Colon (tissue), 2 donors: ENCODE measurements at regions not wholly inside any gene's neighbourhood (a gene's known extent, or its start where the extent isn't known, plus 50 kb on each side); places are given as distances from the start of the nearest gene placed in this dataset.

Experiments used
- FAIRE-seq: peaks from 2 replicates; lab custom pipeline; 2012; peaks lifted over from hg19 to GRCh38; lab: Jason Lieb, UNC
- donor health status: control.
- donor health status: control.

DNA sequence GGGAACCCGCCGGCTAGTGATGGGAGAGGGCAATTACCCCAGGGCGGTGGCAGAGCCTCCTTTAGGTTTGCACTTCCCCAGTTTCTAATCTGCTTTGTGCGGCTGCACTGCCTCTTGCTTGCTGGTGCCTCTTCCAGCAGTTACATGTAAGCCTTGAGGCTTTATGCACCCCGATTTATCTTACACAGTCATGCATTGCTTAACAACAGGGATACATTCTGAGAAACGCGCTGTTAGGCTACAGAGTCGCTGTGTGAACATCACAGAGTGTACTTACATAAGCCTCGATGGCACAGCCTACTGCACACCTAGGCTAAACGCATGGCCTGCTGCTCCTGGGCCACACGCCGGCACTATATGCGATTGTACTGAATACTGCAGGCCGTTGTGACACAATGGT, 155.6 kb upstream of the MKI67 start:
- FAIRE-seq = no peak

- FAIRE-seq = no peak
These were observed 160.0 kb upstream of the MKI67 start for GRCh38 chr10:128286141-128286761.

DNA sequence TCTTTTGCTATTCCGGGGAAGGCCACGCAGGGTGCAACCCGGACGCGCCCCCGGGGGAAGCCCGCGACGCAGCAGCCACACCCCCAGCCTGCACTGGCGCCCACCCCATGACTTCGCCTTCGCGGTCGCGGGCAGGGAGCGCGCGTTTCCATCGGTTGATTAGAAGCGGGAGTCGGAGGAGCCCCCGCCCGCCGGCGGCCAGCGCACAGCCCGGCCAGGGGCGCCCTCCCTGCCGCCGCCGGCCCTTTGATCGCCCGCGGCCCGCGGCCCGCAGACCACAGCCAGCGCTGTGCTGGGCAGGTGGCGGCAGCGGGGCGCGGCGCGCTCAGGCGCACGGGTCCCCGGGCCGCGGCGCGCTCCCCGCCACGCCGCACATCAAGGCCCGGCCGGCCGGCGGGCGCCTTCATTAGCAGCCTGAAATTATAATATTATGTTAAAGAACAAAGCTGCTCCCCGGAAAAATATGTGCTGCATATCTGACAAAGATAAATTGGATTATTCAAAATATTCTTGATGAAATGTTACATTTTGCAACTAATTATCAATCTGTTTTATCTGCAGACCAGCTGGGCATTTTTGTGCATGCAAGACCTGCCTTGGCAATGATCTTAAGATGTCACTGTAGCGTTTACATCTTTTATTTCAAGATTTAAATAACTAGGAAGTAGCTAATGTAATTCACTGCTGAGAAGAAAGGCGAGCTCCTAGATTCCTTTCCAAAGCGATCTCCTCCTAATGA, 160.7 kb upstream of the MKI67 start:
- no peak for FAIRE-seq

GRCh38 chr10:128287921-128288320, 161.7 kb upstream of the MKI67 start:
- no peak for FAIRE-seq

GRCh38 chr10:128289621-128290020, 163.4 kb upstream of the MKI67 start:
- no peak for FAIRE-seq

DNA sequence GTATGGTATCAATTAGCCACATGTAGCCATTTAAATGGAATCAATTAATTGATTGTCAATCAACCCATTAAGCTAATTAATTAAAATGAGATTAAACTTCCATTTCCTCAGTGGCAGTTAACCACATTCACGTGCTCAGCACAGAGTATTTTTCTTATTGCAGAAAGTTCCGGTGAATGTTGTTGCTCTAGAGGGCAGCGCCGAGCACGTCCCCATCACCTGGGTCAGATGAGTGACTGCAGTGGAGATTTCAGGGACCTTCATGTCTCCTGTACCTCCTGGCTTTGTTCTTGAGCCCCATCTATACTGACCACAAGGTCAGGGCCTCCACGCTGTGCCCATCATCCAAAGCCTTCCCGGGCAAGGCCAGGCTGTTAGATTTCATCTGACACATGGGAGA, 168.8 kb upstream of the MKI67 start:
- no peak for FAIRE-seq

DNA sequence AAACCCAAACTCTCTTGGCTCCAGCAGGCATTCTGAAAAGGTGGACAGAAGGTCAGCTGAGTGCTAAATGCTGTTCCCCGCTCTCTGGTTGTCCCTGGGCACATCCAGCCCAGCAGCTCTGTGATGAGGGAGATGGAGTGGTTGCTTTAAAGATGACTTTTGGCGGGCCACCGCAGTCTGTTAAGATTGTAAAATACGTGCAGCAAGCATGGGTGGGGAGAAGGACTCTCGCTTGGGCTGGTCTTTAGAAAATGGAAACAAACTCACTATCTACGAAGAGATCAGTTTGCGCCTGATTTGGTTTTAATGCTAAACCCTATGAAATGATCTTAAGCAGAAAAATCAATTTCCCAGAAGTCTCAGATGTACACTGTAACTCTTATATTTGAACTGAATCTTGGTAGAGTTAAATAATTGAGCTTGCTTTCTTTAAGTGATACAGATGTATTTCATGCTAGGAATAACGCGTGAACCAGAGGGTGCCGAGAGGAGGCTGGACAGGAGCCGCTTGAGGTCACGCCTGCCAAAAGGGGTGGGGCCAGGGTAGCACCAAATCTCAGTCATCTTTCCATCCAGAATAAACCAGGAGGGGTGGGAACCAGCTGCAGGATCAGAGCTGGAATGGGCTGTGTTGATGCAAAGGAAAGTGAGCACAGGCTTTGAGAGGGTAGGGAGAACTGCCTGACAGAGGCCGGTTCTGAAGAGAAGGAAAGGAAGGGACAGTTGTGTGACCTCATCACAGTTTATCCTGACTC, 170.2 kb upstream of the MKI67 start:
- FAIRE-seq = no peak

DNA sequence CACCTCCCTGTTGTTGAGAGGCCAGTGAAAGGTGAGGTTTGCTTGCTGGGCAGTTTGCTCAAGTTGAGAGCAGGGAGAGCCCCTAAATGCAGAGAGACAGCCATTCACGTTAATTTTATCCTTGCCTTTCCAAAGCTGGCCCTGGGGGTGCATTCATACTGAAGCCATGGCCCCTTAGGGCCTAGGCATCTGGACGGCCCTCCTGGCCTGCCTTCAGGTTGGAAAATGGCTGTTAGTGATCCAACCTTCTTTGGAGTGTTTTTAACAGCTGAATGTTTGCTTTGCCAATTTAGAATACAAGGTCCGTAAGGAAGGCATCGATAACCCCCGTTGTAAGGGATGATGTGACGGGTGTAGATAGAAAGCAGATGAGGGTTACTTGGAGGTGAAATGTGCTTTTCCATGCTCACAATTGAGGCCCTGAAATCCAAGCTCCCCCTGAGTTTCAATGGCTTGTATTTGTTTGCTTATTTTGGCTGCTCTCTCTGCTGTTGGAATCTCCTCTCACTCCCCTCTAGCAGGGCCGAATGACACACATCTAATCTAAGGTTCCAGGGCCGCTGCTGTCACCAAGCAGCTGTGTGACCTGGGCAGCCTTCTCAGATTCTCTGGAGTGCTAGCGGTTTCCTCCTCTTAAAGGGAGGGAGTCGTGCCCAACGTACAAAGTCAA, 171.6 kb upstream of the MKI67 start:
- no peak for FAIRE-seq

DNA sequence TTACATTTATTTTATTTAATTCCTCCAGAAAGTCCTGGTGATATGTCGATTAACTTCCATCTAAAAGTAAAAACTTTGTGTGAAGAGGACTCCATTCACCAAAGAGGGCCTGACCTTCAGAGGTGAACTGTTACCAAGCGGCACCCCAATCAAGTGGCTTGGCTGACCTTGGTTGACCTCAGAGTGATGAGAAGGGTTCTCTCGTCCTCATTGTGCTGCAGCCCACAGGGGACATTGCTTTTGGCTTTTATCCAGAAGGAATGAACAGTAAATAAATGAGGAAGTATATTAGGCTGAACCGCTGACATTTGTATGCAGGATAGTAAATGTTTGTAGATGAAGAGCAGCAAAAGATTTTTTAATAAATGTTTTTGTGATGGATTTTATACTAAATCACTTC, 172.4 kb upstream of the MKI67 start:
- FAIRE-seq = no peak

DNA sequence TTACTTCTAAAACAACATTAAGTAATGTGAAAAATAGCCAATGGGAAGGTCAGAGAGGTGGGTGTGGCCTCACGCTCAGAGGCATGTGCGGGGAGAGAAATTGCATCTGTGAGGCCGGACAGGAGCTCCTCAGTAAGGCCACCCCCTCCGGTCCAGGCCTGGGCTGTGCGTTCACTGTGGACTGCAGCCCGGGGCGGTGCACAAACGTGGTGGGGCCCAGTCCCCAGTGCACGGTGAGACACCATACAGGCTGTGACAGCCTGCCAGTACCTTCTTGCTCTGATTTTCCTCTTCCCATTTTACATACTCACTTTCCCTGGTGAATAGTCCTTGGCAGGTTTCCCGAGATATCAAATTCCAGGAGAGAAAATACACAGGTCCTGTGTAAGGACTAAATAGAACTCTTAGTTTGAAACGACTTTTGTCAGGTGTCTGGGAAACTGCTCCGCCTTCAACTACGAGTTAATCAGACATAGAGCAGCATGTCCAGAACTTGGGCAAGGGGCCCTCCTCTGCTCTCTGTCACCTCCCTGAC, 174.1 kb upstream of the MKI67 start:
- no peak for FAIRE-seq

DNA sequence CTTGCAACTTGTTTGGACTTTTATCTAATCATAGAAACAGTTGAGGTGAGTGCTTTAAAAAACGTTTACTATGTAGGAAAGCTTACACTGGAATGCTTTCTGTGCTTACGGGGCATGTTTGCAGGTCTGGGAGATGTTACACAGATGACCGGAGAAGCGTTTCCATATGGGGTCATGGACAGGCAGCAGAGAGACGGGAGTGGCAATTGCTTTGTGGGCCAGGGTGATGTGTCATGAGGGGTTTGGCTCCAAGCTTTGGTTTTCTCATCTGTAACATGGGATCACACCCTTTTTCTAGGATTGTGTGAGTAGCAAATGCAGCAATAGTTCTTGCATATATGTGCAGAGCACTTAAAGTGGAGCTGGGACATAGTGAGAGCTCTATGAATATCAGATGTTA, 174.8 kb upstream of the MKI67 start:
- FAIRE-seq = no peak

GRCh38 chr10:128302808-128303207, 176.6 kb upstream of the MKI67 start:
- FAIRE-seq = no peak

DNA sequence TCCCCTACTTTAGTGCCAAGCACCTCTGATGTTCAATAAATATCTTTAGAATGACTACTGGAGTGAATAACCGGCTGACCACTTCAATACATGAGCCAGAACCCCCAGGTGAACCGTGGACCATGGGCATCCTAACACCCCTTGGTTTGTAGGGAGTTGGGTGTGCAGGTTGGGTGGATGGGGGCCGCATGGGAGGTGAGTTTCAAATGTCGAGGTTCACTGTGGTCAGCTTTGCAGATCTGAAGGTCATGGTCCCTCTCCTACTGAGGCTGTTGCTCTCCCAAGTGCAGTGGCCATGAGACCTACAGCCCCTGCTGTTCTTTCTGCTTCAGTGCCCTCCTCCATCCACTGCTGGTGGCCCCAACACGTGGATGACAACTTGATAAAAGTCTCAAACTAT, 178.0 kb upstream of the MKI67 start:
- no peak for FAIRE-seq

GRCh38 chr10:128305601-128306345, 179.6 kb upstream of the MKI67 start:
- FAIRE-seq = no peak

GRCh38 chr10:128306535-128306934, 180.3 kb upstream of the MKI67 start:
- no peak for FAIRE-seq

GRCh38 chr10:128306966-128307365, 180.7 kb upstream of the MKI67 start:
- FAIRE-seq = no peak

DNA sequence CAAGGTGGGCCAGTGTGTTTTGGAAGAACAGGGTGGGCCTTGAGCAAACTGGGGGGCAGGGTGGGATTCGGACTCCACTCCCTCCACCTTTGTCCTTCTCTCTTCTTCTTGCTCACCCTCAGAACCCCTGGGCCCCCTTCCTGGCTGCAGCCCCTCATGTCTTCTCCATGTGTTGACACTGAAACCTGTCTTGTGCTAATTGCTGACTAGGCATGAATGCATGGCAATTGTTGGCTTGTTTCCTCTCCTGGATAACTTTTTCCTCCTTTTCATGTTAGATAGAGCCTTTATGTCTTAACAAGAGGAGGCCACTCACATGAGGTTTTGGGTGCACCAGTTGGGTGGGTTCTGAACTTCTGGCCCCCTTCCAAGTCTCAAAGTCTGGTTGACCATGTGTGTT, 181.6 kb upstream of the MKI67 start:
- FAIRE-seq = no peak

- no peak for FAIRE-seq
These were observed 184.9 kb upstream of the MKI67 start for GRCh38 chr10:128310971-128311658.

DNA sequence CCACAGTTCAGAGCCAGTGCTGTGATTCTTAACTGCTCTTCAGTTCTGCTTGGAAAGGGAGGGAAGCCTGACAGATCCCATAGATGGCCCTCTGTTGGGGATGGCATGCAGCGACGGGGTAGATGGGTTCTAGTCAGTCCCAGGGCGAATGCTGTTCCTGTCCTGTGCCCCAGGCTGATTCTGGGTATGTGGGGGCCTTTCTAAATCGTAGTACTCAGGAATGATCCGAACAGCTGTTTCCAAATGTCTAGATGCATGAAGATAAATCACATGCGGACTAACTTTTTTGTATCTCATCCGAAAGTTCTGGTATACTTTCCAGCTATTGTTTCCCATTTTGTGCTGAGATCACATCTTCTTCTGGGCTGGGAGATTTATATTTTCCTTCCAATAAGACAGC, 186.0 kb upstream of the MKI67 start:
- FAIRE-seq = no peak

- no peak for FAIRE-seq
These were observed 188.5 kb upstream of the MKI67 start for GRCh38 chr10:128314686-128315085.

GRCh38 chr10:128316121-128316726, 190.0 kb upstream of the MKI67 start:
- FAIRE-seq = no peak
